ENCODE measurements at regions not wholly inside any gene's neighbourhood (a gene's known extent, or its start where the extent isn't known, plus 50 kb on each side); places are given as distances from the start of the nearest gene placed in this dataset.

DNA sequence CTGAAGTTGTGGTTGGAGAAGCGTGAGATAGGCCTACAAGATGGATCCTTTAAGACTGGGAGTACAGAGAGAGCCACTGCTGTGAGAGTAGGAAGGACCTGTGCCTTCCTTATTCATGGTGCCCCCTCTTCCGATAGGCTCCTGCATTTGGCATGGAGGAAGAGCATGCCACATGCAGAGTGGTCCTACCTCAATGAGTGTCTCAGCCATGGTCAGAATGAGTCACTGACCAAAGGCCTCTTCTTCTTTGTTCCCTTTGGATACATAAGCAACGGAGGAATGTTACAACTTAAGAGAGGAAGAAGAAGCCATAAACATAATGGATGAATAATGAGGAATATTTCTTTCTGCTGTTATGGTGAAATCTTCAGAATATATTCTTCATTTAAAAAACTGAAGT is 681.2 kb upstream of the GRM7 start:
- Histone ChIP-seq H3K4me3 (ENCODE audit: low read depth, low read length) (no peak overlapping the region), H3K27me3 (ENCODE audit: control insufficient read depth, insufficient read depth, low read length) (no peaks in the 10 kb centered on the region), H3K36me3 (ENCODE audit: control insufficient read depth, insufficient read depth, low read length) (no peaks in the 10 kb centered on the region)
- POLR2A ChIA-PET: no interaction called here
- CTCF ChIA-PET: no interaction called here
- TF ChIP-seq, protein P1, sequence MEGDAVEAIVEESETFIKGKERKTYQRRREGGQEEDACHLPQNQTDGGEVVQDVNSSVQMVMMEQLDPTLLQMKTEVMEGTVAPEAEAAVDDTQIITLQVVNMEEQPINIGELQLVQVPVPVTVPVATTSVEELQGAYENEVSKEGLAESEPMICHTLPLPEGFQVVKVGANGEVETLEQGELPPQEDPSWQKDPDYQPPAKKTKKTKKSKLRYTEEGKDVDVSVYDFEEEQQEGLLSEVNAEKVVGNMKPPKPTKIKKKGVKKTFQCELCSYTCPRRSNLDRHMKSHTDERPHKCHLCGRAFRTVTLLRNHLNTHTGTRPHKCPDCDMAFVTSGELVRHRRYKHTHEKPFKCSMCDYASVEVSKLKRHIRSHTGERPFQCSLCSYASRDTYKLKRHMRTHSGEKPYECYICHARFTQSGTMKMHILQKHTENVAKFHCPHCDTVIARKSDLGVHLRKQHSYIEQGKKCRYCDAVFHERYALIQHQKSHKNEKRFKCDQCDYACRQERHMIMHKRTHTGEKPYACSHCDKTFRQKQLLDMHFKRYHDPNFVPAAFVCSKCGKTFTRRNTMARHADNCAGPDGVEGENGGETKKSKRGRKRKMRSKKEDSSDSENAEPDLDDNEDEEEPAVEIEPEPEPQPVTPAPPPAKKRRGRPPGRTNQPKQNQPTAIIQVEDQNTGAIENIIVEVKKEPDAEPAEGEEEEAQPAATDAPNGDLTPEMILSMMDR (IDR thresholded peaks at IDR 0.05; ENCODE audit: insufficient read depth, low read depth, low read length): no peak
- no peak for DNase-seq (ENCODE audit: low read depth)

DNA sequence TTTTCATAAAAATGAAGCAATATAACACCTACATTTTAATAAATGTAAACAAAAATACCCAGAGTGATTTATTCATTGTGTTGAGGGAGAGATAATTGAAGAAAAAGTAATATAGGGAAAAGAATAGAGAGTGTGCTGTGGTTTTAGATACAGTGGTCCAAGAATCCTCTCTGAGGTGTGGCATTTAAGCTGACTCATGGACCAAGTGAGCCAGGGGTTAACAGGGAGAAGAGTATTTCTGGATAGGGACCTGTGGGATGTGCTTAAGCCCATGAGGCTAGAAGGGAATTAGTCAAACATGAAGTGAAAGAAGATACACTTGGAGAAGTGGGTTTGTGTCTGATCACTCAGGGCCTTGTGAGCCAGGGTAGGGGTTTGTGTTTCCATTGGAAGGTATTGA is 680.7 kb upstream of the GRM7 start:
- no peaks in the 10 kb centered on the region for H3K27me3 ChIP-seq (ENCODE audit: control insufficient read depth, insufficient read depth, low read length)
- TF ChIP-seq, protein P1 (IDR thresholded peaks at IDR 0.05; ENCODE audit: insufficient read depth, low read depth, low read length): no peak
- H3K4me3 ChIP-seq (ENCODE audit: low read depth, low read length): no peak overlapping the region
- POLR2A ChIA-PET: no interaction called here
- DNase-seq (ENCODE audit: low read depth): no peak
- no peaks in the 10 kb centered on the region for H3K36me3 ChIP-seq (ENCODE audit: control insufficient read depth, insufficient read depth, low read length)
- CTCF ChIA-PET: no interaction called here

DNA sequence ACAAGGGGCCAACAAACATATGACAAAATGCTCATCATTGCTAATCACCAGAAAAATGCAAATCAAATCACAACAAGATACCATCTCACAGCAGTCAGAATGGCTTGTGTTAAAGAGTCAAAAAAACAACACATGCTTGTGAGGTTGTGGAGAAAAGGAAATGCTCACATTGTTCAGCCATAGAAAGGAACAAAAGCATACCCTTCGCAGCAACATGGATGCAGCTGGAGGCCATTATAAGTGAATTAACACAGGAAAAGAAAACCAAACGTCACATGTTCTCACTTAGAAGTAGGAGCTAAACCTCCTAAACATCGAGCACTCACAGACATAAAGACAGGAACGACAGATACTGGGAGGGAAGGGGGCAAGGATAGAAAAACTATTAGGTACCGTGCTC is 678.4 kb upstream of the GRM7 start:
- H3K36me3 ChIP-seq (ENCODE audit: control insufficient read depth, insufficient read depth, low read length): no peaks in the 10 kb centered on the region
- CTCF ChIA-PET: no interaction called here
- no peak for DNase-seq (ENCODE audit: low read depth)
- TF ChIP-seq, protein P1 (IDR thresholded peaks at IDR 0.05; ENCODE audit: insufficient read depth, low read depth, low read length): no peak
- POLR2A ChIA-PET: no interaction called here
- H3K27me3 ChIP-seq (ENCODE audit: control insufficient read depth, insufficient read depth, low read length): no peaks in the 10 kb centered on the region
- H3K4me3 ChIP-seq (ENCODE audit: low read depth, low read length): no peak overlapping the region

DNA sequence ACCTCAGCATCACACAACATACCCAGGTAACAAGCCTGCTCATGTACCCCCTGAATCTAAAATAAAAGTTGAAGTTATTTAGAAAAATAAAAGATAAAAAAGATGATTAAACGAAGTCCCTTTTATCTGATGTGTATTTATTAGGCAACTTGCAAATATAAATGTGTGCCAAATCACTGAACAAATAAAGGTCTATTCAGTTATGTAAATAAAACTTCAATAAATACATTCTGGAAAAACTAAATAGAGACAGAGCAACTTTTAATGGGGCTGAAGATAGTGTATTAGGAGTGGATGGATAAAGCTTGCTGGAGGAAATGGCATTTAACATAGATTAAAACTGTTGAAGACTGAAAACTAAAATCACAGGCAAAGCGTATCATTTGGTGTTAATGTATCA is 678.0 kb upstream of the GRM7 start:
- POLR2A ChIA-PET: no interaction called here
- DNase-seq (ENCODE audit: low read depth): no peak
- Histone ChIP-seq H3K4me3 (ENCODE audit: low read depth, low read length) (no peak overlapping the region), H3K36me3 (ENCODE audit: control insufficient read depth, insufficient read depth, low read length) (no peaks in the 10 kb centered on the region), H3K27me3 (ENCODE audit: control insufficient read depth, insufficient read depth, low read length) (no peaks in the 10 kb centered on the region)
- TF ChIP-seq, protein P1 (IDR thresholded peaks at IDR 0.05; ENCODE audit: insufficient read depth, low read depth, low read length): no peak
- CTCF ChIA-PET: no interaction called here

DNA sequence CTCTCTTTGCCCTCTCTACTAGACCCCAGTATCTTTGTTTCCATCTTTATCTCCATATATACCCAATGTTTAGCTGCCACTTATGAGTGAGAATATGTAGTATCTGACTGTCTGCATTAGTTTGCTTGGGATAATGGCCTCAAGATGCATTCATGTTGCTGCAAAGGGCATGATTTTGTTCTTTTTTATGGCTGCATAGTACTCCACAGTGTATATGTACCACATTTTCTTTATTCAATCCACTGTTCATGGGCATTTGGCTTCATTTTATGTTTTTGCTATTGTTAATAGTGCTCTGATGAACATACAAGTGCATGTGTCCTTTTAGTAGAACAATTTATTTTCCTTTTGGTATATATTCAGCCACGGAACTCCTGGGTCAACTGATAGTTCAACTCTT is 671.5 kb upstream of the GRM7 start:
- POLR2A ChIA-PET: no interaction called here
- DNase-seq (ENCODE audit: low read depth): no peak
- TF ChIP-seq, protein P1 (IDR thresholded peaks at IDR 0.05; ENCODE audit: insufficient read depth, low read depth, low read length): no peak
- CTCF ChIA-PET: no interaction called here
- Histone ChIP-seq H3K4me3 (ENCODE audit: low read depth, low read length) (no peak overlapping the region), H3K36me3 (ENCODE audit: control insufficient read depth, insufficient read depth, low read length) (no peaks in the 10 kb centered on the region), H3K27me3 (ENCODE audit: control insufficient read depth, insufficient read depth, low read length) (no peaks in the 10 kb centered on the region)

Data from BJ (cell line).